GM12873 (cell line): ENCODE measurements at regions not wholly inside any gene's neighbourhood (a gene's known extent, or its start where the extent isn't known, plus 50 kb on each side); places are given as distances from the start of the nearest gene placed in this dataset.

Experiments
- TF ChIP-seq, protein P1 (sequence below): IDR thresholded peaks from 2 replicates; pipeline ENCODE4 v1.5.1; 2012; ENCODE audit warnings: low read depth, mild to moderate bottlenecking, moderate library complexity, low read length, control low read depth; ENCODE audit not compliant: insufficient read depth; ENCODE audit errors: missing control alignments

DNA sequence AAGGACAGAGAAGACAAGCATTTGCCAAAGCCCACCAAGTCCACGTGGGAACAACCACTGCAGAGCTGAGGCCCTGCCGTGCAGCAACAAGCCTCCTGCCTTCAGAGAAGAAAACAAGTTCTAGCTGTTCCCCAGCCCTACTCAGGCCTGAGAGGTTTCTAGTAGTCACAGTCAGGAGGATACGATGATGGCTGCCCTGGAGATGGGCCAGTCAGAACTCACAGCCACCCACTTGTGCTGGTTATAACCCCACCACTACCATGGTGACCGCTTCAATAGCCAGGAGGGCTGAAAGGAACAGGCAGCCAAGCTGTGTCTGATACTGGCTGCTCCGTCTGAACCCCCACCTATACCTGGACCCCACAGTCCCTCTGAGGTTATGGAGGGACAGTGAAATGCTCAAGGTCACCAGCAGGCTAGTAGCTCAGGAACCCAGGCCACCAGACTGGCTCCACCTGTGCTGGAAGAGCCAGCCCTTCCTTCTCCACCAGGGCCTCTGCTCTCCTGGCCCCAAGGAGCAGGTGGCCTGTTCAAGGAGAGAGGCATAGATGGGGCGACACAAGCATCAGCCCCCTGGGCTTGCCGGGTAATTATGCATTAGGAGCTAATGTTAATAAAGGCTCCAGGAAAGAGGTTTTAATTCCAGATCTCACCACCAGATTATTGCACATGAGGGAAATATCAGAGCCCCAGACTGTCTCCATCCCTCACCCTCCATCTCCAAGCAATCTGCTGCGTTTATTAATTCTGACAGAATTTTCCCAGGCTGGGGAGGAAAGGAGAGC is 125.8 kb upstream of the PCBD1 start:
- TF ChIP-seq, protein P1, sequence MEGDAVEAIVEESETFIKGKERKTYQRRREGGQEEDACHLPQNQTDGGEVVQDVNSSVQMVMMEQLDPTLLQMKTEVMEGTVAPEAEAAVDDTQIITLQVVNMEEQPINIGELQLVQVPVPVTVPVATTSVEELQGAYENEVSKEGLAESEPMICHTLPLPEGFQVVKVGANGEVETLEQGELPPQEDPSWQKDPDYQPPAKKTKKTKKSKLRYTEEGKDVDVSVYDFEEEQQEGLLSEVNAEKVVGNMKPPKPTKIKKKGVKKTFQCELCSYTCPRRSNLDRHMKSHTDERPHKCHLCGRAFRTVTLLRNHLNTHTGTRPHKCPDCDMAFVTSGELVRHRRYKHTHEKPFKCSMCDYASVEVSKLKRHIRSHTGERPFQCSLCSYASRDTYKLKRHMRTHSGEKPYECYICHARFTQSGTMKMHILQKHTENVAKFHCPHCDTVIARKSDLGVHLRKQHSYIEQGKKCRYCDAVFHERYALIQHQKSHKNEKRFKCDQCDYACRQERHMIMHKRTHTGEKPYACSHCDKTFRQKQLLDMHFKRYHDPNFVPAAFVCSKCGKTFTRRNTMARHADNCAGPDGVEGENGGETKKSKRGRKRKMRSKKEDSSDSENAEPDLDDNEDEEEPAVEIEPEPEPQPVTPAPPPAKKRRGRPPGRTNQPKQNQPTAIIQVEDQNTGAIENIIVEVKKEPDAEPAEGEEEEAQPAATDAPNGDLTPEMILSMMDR: no peak

DNA sequence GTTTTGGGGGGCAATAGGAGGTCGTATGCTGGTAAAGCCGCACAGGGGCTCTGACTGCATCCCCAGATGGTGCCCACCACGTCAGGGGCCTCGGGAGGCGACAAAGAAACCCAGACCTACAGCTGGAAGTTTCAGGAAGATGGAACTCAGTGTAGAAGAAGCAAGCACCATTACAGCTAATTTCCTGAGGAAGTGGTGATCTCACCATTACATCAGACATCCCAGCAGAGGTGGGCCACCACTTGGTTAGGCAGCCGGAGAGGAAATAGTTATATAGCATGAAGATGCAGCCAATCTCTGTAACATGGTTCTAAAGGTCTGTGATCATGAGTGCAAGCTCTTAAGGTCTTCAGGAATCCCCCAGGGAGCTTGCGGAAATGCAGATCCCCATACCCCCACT is 127.3 kb upstream of the PCBD1 start:
- TF ChIP-seq, protein P1: no peak

- TF ChIP-seq, protein P1: no peak
These were observed 133.0 kb upstream of the PCBD1 start for GRCh38 chr10:71021402-71021801.

GRCh38 chr10:71023704-71024283 is 135.4 kb upstream of the PCBD1 start:
- TF ChIP-seq, protein P1: no peak

DNA sequence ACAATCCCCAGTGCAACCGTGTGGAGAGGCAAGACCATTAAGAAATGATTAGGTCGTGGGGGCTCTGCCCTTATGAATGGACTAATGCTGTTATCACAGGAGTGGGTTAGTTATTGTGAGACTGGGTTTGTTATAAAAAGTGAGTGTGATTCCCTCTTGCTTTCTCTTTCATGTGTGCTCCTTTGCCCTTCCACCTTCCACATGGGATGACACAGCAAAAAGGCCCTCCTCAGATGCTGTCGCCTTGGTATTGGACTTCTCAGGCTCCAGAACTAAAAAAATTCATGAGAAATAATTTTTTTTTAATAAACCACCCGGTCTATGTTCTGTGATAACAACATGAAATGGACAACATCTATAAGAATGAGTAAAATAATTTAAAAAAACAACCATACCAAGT is 136.1 kb upstream of the PCBD1 start:
- TF ChIP-seq, protein P1: no peak

DNA sequence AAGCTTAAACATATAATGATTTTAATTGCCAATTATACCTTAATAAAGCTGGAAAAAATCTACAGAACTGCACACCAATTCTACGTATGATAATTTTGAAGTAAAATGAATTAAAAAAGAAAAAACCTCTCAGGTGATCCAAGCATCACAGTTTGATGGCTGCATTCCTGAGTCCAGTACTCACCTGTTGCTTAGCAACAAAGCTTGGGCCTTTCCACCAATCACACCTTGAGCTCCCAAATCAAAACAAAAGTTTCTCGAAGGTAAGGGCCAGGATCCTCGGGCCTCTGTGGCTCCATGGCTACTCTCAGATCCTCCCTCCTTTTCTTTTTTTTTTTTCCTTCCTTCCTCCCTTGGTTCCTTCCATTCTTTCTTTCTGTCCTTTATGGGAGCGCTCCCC is 137.2 kb upstream of the PCBD1 start:
- TF ChIP-seq, protein P1: no peak

- TF ChIP-seq, protein P1: no peak
These were observed 139.7 kb upstream of the PCBD1 start for GRCh38 chr10:71028066-71028465.
